G401.6 (cell line): ENCODE measurements at regions not wholly inside any gene's neighbourhood (a gene's known extent, or its start where the extent isn't known, plus 50 kb on each side); places are given as distances from the start of the nearest gene placed in this dataset.
"Not testable (repeated sequence)": the region's sequence is repeated elsewhere in the genome, so short reads cannot be mapped to it uniquely, and the experiment has no call there.

Experiments
- FAIRE-seq: peaks from 2 replicates; lab custom pipeline; 2012; peaks lifted over from hg19 to GRCh38; lab: Jason Lieb, UNC

- FAIRE-seq, result no peak
Observed at GRCh38 chr11:25766332-25767015, 565.5 kb upstream of the ANO3 start.

- no peak for FAIRE-seq
Observed at GRCh38 chr11:25769287-25769686, 562.6 kb upstream of the ANO3 start.

DNA sequence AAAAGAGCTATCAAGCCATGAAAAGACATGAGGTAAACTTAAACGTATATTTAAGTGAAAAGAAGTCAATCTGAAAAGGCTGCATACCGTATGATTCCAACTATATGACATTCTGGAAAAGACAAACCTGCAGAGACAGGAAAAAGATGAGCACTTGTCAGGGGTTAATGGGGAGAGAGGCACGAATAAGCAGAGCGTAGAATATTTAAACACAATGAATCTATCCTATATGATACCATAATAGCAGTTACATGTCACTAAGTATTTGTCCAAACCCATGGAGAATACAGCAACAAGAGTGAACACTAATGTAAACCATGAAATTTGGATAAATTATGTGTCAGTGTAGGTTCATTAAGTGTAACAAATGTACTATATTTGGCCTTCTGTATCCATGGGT lies 560.3 kb upstream of the ANO3 start:
- no peak for FAIRE-seq

GRCh38 chr11:25775603-25776002 lies 556.3 kb upstream of the ANO3 start:
- FAIRE-seq, result no peak

GRCh38 chr11:25776238-25776637 lies 555.7 kb upstream of the ANO3 start:
- FAIRE-seq, result no peak

- no peak for FAIRE-seq
Observed at GRCh38 chr11:25777343-25777742, 554.6 kb upstream of the ANO3 start.

DNA sequence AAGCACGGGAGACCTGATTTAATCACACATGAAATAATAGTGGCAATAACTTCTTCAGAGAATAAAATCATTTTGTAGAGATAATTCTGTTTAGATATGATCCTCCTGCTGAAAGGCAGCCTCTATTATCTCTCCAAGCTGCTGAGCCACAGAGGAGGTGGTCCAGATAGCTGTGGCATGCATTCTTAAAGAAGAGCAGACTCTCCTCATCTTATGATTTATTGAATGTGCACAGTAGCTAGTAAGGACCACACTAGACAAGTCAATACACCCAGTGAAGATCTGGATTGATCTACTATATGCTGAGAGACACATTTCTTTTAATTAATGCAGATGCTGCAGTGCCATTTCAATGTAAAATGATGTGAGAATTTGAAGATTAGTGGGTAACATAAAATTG lies 552.9 kb upstream of the ANO3 start:
- FAIRE-seq, result no peak

DNA sequence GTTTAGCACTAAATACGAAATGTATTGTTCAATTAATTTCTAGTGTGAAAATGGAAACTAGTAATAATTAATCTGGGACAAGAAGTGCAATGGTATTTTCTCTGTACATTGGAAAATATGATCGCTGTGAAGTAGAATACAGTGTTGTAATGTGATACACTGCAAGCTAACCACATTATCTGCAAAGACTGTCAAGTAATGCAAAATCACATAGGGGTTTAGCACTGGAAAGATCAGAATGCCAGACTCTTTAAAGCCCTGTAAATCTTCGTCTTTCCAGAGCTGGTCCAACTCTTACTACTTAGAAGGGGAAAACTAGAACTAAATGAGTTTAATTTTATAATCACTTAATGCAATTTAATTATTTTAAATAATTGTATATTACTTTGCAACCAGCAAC lies 544.5 kb upstream of the ANO3 start:
- no peak for FAIRE-seq

DNA sequence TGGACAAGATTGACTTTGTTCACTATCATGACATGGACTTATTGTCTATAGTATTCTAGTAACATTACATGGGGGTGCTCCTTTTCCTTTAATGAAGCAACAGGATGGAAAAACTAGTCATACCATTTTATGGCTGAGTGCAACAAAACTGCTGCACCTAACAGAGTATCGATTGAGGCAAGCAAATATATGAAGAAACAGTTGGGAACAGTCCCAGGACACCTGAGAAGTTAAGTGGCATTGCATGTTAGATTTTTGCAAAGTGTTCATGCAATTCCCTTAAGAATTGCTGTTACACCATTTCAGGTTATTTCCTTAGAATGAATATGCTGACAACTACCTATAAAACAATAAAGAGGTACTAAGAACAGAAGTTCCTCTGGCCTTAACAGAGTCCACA lies 541.5 kb upstream of the ANO3 start:
- no peak for FAIRE-seq

GRCh38 chr11:25793637-25794036 lies 538.3 kb upstream of the ANO3 start:
- FAIRE-seq, result no peak

- no peak for FAIRE-seq
Observed at GRCh38 chr11:25794804-25795203, 537.1 kb upstream of the ANO3 start.

DNA sequence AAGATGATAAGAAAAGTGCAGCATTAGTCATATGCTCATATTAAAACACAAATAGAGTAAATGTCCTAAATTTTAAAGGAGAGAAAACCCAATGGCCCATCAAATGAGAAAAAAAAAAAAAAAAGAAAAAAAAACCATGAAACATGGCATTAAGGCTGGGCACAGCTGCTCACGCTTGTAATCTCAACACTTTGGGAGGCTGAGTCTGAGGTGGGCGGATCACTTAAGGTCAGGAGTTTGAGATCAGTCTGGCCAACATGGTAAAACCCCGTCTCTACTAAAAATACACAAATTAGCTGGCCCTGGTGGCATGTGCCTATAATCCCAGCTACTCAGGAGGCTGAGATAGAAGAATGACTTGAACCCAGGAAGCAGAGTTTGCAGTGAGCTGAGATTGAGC lies 515.5 kb upstream of the ANO3 start:
- FAIRE-seq, result no peak

DNA sequence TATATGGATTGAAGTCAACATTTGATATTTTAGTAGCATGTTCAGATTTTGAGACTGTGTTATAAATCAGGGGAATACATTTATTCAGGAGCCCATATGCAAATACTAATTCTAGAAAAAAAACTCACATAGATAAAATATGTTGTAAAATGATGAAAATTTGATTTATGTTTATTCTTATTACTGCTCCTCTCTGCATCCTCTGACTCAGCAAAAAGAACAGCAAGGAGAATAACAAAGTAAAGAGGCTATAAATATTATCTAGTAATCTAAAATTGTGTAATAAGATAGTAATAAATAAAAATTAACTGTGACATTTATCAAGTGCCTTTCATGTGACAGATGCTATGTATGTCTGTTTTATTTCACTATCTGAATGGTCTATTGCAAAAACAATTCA lies 507.2 kb upstream of the ANO3 start:
- no peak for FAIRE-seq

- not testable (repeated sequence) for FAIRE-seq
Observed at GRCh38 chr11:25831485-25831884, 500.4 kb upstream of the ANO3 start.

DNA sequence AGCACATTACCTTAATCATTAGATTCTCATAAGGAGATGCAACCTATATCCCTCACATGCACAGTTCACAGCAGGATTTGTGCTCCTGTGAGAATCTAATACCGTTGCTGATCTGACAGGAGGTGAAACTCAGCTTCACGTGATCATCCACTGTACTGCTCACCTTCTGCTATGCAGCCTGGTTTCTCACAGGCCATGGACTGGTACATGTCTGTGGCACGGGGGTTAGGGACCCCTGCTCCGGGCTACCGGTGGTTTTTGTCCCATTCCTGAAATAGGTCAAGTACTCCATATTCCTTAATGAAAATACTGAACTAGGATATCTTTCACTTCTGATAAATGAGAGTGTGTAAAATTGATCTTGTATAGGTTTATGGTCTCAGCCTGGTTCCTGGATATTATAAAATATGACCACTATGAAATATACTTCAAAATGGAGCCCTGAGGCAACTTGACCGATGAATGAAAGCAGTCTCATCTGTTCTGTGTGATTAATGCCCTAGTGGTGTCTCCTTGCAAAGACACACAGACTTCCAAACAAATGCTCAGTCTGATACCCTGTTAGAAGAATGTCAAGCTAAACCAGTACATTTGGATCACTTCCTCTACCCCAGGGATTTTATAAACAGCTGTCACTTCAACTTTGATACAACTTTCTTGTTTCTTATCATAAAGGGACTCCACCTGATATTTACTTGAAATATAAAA lies 492.9 kb upstream of the ANO3 start:
- no peak for FAIRE-seq

DNA sequence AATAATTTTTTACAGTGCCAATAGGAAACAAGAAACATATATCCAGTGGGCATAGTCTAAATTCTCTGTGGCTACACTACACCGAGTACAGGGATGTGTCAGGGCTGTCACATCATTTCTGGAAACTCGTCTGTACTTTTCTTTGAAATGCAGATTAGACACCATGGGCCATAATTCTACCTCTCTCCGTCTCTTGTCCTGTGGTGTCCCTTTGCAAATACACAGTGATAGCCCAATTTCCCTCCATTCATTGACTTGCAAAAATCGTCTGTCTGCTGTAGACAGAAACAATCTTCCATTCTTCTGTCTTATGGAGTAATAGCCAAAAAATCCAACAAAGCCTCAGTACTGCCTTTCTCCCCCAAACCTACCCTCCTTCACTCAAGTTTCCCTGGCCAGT lies 487.1 kb upstream of the ANO3 start:
- FAIRE-seq, result no peak

DNA sequence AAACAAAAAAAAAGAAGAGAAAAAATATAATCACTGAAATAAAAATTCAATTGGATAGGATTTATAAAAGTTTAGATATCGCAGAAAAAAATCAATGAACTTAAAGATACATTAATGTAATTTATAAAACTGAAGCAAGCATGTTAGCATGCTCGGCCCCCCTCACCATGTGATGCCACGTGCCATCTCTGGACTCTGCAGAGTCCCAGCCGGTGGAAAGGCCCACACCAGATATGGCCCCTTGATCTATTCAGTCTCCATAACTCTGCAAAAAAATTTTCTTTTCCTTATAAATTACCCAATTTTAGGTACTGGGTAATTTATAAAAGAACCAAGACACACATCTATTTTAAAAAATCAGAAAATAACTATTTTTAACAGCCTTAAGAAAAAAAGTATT lies 476.0 kb upstream of the ANO3 start:
- no peak for FAIRE-seq

DNA sequence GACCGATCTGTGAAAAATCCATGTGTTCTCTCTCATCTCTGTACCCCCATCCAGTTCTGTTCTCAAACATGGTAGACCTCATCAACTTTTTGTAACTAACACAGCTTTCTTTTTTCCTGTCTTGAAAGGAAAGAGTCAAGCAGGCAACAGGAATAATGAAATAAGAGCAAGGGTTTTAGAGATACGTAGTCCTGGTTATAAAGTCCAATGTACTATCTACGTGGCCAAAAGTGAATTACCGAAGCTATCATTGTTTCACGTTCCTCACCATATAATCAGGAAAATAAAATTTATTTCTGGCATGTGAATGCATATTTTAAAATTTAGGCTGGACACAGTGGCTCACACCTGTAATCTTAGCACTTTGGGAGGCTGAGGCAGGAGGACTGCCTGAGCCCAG lies 472.2 kb upstream of the ANO3 start:
- no peak for FAIRE-seq

- FAIRE-seq, result no peak
Observed at GRCh38 chr11:25860677-25861450, 471.1 kb upstream of the ANO3 start.

DNA sequence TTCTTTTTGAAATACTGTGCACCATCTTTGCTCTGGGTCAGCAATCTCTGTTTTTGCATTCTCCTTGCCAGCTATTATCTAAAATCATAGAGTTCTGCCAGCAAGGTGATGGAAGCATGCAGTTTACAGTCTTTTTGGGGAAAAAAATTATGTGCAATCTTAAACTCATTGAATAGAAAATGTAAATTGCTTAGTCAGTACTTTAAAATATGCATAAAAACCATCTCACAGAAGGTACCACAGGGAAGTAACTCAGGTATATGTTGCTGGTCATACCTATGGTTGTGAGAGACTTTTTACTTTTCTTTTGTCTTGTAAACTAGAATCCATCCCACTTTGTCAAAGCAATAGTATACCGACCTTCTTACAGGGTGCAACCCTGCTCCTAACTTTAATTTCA lies 469.8 kb upstream of the ANO3 start:
- FAIRE-seq, result no peak

DNA sequence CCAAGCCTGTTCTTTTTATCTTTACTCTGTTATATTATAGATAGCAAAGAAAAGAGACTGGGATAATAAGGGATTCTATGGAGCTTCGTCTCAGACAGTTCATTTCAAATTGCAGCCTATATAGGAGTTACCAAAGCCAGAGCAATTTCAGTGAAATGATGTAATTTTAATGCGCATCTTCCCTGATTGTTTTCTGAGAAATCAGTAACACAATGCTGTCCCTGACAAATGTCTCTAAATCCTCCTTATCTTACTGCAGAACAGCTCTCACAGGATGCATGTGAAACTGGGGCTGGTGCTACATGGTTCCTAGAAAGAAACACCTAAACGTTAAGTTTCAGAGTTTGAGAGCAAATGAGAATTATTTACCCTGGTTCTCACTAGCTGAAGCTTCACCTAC lies 467.9 kb upstream of the ANO3 start:
- no peak for FAIRE-seq

GRCh38 chr11:25876456-25876965 lies 455.4 kb upstream of the ANO3 start:
- FAIRE-seq, result no peak

- no peak for FAIRE-seq
Observed at GRCh38 chr11:25886036-25886435, 445.9 kb upstream of the ANO3 start.
